GM19351 (cell line): ENCODE measurements at regions not wholly inside any gene's neighbourhood (a gene's known extent, or its start where the extent isn't known, plus 50 kb on each side); places are given as distances from the start of the nearest gene placed in this dataset.
"Not testable (repeated sequence)": the region's sequence is repeated elsewhere in the genome, so short reads cannot be mapped to it uniquely, and the experiment has no call there.

Experiments
- ATAC-seq: cut with Tn5 transposase; IDR thresholded peaks from one replicate; pipeline ENCODE4 v1.9.1; 2021; ENCODE audit warnings: mild to moderate bottlenecking, moderate library complexity; ENCODE audit not compliant: unreplicated experiment

GRCh38 chr15:62362144-62362543 lies 197.1 kb upstream of the C2CD4B start:
- ATAC-seq = no peak

DNA sequence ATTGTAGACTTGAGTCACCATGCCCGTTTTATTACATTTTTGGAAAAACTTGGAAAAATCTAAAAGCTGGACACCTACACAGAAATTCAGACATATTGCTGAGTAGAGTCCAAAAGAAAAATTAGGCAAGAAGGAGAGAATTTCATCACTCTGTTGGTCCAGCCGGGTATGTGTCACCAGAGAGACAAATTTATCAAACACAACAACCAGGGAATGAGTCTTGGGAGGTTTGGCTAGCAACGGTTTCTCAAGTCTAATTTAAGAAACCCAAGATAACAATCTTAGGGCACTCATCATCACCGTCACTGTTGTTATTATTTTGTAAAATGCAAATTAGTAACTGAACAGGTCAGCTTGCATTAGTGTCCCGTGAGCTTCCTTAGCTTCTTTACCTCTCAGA lies 197.5 kb upstream of the C2CD4B start:
- ATAC-seq = no peak

- ATAC-seq = no peak
These were observed 198.8 kb upstream of the C2CD4B start for GRCh38 chr15:62363913-62364312.

DNA sequence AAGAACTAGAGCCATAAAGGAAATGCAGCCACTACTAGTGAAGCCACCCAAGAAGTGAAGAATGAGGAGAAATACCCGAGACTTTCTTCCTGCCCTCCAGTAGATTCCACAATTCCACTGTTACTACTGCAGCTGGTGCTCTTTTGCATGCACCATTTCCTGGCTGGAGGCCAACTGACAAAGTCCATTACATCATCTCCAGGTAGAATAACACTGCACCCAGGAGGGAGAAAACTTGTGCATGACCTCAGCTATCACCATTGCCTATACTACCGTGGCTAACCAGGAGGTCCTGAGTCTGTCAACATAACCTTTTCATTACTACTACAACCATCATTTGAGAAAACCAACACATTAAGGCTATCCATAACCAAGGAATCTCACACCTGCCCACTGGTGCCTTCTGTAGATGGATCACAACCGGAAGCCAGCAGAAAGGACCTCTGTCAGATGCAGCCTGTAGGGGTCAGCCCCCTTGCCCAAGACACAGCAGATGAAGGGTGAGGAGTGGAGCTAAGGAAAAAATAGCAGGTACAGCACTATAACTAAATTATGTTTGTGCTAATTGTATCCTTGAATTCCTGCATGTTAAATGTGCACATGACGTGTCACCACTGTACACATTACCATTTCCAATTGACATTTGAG lies 200.8 kb upstream of the C2CD4B start:
- ATAC-seq = no peak

DNA sequence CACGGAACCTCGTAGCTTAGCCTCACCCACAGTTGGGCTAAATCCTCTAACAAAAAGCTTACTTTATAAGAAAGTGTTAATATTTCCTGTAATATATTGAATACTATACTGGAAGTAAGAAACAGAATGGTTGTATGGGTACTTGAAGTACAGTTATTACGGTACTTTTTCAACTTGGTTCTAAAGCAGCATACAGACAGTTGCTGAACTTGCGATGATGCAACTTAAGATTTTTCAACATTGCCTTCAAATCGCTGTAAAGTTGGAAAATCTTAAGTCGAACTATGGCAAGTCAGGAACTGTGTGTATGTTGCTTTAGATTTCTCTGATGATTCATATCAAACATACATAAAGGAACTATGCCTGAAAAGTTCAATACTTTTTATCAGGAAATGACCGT lies 204.4 kb upstream of the C2CD4B start:
- no peak for ATAC-seq

DNA sequence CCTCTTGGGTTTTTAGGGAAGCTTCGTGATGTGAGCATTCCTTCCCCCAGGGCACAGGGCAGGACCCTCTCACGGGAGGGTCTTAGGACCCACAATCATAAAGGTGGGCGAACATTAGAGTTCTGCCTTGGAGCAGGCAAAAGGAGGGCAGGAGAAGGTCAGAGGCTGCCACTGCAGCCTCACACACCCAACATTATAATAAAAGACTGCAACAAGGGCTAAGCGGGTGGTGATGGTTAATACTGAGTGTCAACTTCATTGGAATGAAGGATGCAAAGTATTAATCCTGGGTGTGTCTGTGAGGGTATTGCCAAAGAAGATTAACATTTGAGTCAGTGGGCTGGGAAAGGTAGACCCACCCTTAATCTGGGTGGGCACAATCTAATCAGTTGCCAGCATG lies 206.6 kb upstream of the C2CD4B start:
- not testable (repeated sequence) for ATAC-seq

GRCh38 chr15:62377736-62378480 lies 212.8 kb upstream of the C2CD4B start:
- ATAC-seq = no peak

DNA sequence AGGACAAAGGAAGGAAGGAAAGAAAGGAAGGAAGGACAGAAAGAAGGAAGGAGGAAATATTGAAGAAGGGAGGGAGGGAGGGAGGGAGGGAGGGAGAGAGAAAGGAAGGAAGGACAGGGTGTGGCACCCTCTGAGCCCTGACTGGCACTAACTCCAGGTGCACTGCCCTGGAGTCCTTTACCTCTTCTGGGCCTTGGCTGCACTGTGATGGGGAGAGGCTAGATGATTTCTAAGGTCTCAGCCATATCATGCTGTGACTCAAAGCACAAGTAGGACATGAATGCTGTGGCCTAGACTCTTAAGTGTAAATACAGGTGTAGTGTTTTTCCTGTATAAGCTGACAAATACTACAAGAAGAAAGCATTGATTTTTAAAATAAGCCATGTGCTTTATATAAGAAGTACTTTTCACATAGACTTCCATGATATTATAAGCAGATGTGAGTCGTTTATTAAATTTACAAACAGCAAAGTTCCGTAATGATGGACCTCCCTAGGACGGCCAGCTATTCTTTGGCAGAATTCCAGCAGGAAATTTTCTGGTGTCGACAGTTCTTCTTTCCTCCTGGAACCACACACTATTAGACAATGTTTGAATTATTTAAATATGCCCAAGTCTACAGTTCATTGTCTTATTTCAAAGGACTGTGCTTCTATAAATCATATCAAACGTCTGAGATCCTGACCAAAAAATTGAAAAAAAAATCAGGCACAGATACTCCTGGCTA lies 213.8 kb upstream of the C2CD4B start:
- ATAC-seq = no peak

DNA sequence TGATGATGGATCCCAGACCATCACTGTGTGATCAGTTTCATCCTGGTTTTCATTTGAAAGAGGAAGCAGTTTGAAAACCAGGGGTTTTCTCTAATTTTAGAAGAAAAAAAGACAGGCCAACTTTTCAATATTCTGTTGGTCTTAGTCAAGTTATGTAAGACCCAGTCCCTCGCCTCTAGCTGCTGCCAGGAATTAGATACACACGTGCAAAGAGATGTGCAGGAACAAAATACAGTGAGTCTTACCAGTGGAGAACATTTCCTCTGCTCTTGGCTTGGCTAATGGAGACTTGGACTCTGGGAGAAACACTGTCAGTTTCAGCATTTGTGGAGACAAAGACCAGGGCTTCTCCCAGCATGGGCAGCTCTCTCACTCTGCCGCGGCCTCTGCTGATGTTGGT lies 214.9 kb upstream of the C2CD4B start:
- ATAC-seq = no peak

DNA sequence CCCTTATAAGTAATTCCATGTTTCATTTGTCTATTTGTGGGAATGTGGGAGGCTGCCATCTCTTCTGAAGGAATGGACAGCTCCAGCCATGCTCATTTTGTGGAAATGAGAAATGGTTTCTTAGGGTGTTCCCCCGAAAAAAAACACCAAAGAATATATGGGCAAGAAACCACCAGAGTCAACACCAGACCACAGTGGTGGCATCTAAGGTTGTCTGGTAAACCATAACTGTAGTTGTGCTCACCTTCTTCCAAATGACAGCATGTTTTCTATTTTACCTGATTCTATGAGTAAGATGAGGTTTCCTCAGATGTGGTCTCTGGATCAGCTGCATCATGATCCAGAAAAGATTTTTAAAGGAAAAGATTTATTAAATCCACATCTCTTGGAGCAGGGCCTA lies 217.0 kb upstream of the C2CD4B start:
- ATAC-seq = no peak

DNA sequence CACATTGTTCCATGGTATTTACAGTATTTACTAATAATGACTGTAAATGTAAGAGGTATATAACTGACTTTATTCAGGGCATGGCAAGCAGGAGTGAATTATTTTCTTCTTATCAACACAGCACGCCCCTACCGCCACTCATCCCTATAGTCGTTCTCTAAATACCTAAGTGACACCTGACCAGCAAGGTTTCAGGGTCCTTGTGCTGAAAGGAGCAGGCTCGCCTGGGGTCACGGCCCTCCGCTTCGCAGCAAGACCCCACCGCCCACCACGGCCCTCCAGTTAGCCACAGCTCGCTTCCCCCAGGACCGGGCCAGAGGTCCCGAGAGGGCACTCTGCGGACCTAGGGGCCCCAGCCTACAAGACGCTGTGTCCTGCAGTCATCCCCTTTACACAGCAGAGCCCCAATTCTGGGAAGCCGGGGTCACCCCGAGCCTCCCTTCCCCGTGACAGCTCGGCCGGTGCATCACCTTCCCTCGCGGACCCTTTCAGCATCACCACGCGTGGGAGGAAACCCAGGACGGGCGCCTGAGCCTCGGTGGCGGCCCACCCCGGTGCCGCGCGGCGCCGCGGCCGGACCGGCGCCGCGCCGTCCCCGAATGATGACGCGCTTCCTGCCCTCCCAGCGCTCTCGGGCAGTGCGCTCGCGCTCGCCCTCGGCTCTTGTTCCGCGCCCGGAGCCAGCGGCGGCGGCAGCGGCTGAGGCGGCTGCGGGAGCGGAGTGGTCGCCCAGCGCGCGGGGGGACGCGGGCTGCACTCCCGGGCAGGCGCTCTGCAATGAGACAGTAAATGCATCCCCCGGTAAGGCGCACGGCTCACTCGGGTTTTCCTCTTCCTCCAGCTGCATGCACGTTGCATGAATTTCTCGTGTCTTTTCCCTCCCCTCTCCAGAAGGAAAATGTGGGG lies 225.1 kb upstream of the C2CD4B start, which contains the start of gene TLN2:
Gene TLN2 (plus strand): TSS at position 666 of the 906 bp plus-strand sequence.
- ATAC-seq = peak; percentile 79

- no peak for ATAC-seq
These were observed 225.9 kb upstream of the C2CD4B start for GRCh38 chr15:62390791-62391640.

GRCh38 chr15:62391641-62392262 lies 226.7 kb upstream of the C2CD4B start:
- ATAC-seq = peak; percentile 35

- ATAC-seq = no peak
These were observed 227.3 kb upstream of the C2CD4B start for GRCh38 chr15:62392376-62392775.

GRCh38 chr15:62393196-62393595 lies 228.1 kb upstream of the C2CD4B start:
- ATAC-seq = no peak

DNA sequence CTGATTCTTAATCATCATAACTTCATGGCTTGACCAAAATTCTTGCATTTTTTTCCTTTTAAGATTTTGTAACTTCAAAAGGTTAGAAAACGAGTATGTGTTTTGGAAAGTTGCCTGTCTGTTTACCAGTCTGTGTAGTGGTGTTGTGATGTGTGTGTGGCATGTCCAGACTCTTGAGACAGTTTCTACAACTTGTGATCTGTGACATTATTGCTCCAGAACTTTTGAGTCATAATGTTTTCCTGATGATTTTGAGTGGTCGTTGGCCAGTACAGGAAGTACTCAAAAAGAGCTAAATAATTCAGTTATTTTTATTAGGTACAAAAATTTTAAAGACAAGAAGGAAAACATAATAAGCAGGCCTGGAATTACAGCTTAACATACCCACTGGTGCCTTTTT lies 229.0 kb upstream of the C2CD4B start:
- no peak for ATAC-seq

GRCh38 chr15:62400778-62401177 lies 235.7 kb upstream of the C2CD4B start:
- no peak for ATAC-seq

DNA sequence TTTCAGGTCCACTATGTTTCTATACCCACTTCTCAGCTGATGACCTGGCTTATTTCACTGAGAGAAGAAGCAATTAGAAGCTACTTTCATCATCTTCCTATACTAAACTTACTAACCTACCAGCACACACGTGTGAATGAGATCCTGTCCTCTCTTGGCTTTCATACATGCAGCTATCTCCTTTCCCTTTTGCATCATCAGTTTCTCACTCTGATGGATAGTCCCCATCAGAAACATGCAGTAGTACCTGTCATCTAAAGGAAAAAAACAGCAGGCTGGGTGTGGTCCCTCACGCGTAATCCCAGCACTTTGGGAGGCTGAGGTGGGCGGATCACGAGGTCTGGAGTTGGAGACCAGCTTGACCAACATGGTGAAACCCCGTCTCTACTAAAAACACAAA lies 237.6 kb upstream of the C2CD4B start:
- no peak for ATAC-seq

GRCh38 chr15:62403164-62403809 lies 238.2 kb upstream of the C2CD4B start:
- ATAC-seq = no peak
